ENCODE measurements at regions not wholly inside any gene's neighbourhood (a gene's known extent, or its start where the extent isn't known, plus 50 kb on each side); places are given as distances from the start of the nearest gene placed in this dataset.

GRCh38 chr10:56296618-56297017 lies 64.4 kb downstream of the ZWINT start:
- 91% methylated on average over 1 of the region's 1 CpG; no CpG with 5 or more reads in 1 of the 2 experiments for WGBS, 2 experiments (ENCODE audit: extremely low coverage in 1 of 2, insufficient coverage in 1 of 2, insufficient read length in 1 of 2, insufficient replicate concordance in 2 of 2, low coverage in 1 of 2, low lambda C conversion rate in 2 of 2, missing lambda C conversion rate in 1 of 2)
- Histone ChIP-seq H3K23ac (ENCODE audit: insufficient read length) (no peak overlapping the region), H2AFZ (ENCODE audit: low read length) (no peak overlapping the region), H3K4me1 (replicated peaks in 1 of 4; ENCODE audit: control insufficient read depth in 3 of 4, insufficient read depth in 4 of 4, low read length in 3 of 4) (no peaks in the 10 kb centered on the region), H3K18ac (ENCODE audit: extremely low read depth, low read length) (no peak overlapping the region), H2AK5ac (ENCODE audit: low read depth, low read length) (no peak overlapping the region), H3K9ac (replicated peaks in 1 of 4; ENCODE audit: extremely low read depth in 1 of 4, low read depth in 3 of 4, low read length in 3 of 4) (no peak overlapping the region), H3K27ac (ENCODE audit: low read depth, low read length) (no peak overlapping the region), H3K4ac (replicated peaks; ENCODE audit: insufficient read length, low read depth, low read length) (no peak overlapping the region), H3K36me3 (ENCODE audit: control insufficient read depth in 2 of 4, insufficient read depth in 4 of 4, low read length in 3 of 4) (no peaks in the 10 kb centered on the region), H3K79me1 (ENCODE audit: low read depth, low read length) (no peaks in the 10 kb centered on the region), H2BK5ac (ENCODE audit: low read depth, low read length) (no peak overlapping the region), H3K27me3 (replicated peaks in 1 of 4; ENCODE audit: control insufficient read depth in 3 of 4, extremely low read depth in 1 of 4, insufficient read depth in 3 of 4, low read length in 3 of 4) (no peaks in the 10 kb centered on the region), H4K91ac (replicated peaks; ENCODE audit: insufficient read length, low read length) (no peak overlapping the region), H3K79me2 (ENCODE audit: control insufficient read depth in 1 of 2, insufficient read depth in 2 of 2, low read length in 2 of 2) (no peaks in the 10 kb centered on the region), H3K4me2 (ENCODE audit: insufficient read depth in 1 of 2, low read depth in 2 of 2, low read length in 2 of 2) (no peak overlapping the region), H4K20me1 (replicated peaks in 1 of 2; ENCODE audit: control insufficient read depth in 1 of 2, insufficient read depth in 2 of 2, low read length in 2 of 2) (no peaks in the 10 kb centered on the region), H2BK12ac (ENCODE audit: low read depth, low read length) (no peak overlapping the region), H3K23me2 (ENCODE audit: low read depth, low read length) (no peaks in the 10 kb centered on the region), H3K56ac (replicated peaks; ENCODE audit: insufficient read length, low read depth, low read length) (no peak overlapping the region), H3K4me3 (ENCODE audit: extremely low read depth in 1 of 4, insufficient read depth in 2 of 4, low read depth in 3 of 4, low read length in 4 of 4) (no peak overlapping the region), H2BK20ac (ENCODE audit: low read length) (no peak overlapping the region), H4K8ac (ENCODE audit: extremely low read depth, insufficient read depth, low read length) (no peak overlapping the region), H2BK15ac (ENCODE audit: low read length) (no peak overlapping the region), H3K9me3 (ENCODE audit: insufficient read depth in 2 of 2, low read depth in 1 of 2, low read length in 1 of 2) (no peaks in the 10 kb centered on the region), H2BK120ac (replicated peaks; ENCODE audit: low read depth, low read length) (no peak overlapping the region), H3K14ac (ENCODE audit: insufficient read length) (no peak overlapping the region), H4K5ac (ENCODE audit: insufficient read length, low read depth, low read length) (no peak overlapping the region)
- FAIRE-seq = no peak
- ChIA-PET POLR2A (ENCODE audit: partially characterized antibody) (no interaction called here), CTCF (ENCODE audit: partially characterized antibody) (interaction anchor here (0.6 kb wide), 1 partner anchor 15 kb away, joined by 3 read pairs; no protein-coding TSS in a partner anchor)
- TF ChIP-seq RAD21 (IDR thresholded peaks at IDR 0.05 in 1 of 2, conservative IDR thresholded peaks at IDR 0.05 in 1 of 2; ENCODE audit: low read depth in 2 of 2, low read length in 2 of 2) = no peak
- TF ChIP-seq BRCA1 (IDR thresholded peaks at IDR 0.05; ENCODE audit: low read depth, low read length) = no peak
- no peak for TF ChIP-seq JUN (IDR thresholded peaks at IDR 0.05; ENCODE audit: low read depth, low read length)
- TF ChIP-seq NRF1 (IDR thresholded peaks at IDR 0.05; ENCODE audit: low read depth, low read length) = no peak
- no peak for TF ChIP-seq KDM4A (IDR thresholded peaks at IDR 0.05; ENCODE audit: low read depth, low read length, severe bottlenecking)
- no peak for TF ChIP-seq SIX5 (IDR thresholded peaks at IDR 0.05; ENCODE audit: low read depth, low read length)
- TF ChIP-seq CHD2 (IDR thresholded peaks at IDR 0.05; ENCODE audit: low read length) = no peak
- TF ChIP-seq CTCF (IDR thresholded peaks at IDR 0.05; ENCODE audit: control extremely low read depth in 1 of 3, insufficient read depth in 1 of 3, low read depth in 1 of 3, low read length in 3 of 3) = no peak
- TF ChIP-seq E2F6 (IDR thresholded peaks at IDR 0.05) = no peak
- no peak for DNase-seq (ENCODE audit: low read depth in 1 of 2, low spot score in 2 of 2)

Data from H1 (cell line).